ENCODE measurements at regions not wholly inside any gene's neighbourhood (a gene's known extent, or its start where the extent isn't known, plus 50 kb on each side); places are given as distances from the start of the nearest gene placed in this dataset.

DNA sequence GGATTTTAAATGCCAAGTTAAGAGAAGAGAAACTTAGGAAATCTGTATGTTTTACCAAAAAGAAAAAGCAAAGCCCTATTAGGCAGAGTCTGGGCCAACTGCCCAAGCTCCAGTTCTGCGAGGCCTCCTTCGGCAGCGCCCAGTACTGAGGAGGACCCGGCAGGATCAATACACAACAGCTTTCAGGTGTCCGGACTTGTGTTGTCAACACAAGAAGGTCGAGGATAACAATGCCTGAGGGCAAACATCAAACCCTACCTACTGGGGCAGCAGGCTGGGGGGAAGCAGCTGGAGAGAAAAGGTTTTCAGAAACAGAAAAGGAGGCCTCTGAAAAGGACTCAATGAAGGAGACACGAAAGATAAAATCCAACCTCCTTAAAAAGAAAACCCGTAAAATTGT, 98.1 kb upstream of the GJB5 start:
- Histone ChIP-seq H3K4me2 (ENCODE audit: low read length) (no peak overlapping the region), H3K4me3 (ENCODE audit: low read depth, low read length, poor library complexity, severe bottlenecking) (no peak overlapping the region), H3K9ac (ENCODE audit: low read length) (no peak overlapping the region), H3K4me1 (ENCODE audit: insufficient read depth, low read length, severe bottlenecking) (no peaks in the 10 kb centered on the region), H3K27me3 (ENCODE audit: insufficient read depth, low read length) (no peaks in the 10 kb centered on the region; the same call in 1 of the 2 replicates), H3K9me3 (ENCODE audit: low read length) (no peaks in the 10 kb centered on the region), H3K27ac (ENCODE audit: low read depth, low read length, poor library complexity, severe bottlenecking) (no peak overlapping the region), H3K9me2 (ENCODE audit: low read depth, low read length) (no peaks in the 10 kb centered on the region), H4K20me1 (ENCODE audit: insufficient read depth, low read length) (no peaks in the 10 kb centered on the region), H3K36me3 (ENCODE audit: insufficient read depth, low read length) (no peaks in the 10 kb centered on the region), H3K79me2 (ENCODE audit: insufficient read depth, low read length) (no peaks in the 10 kb centered on the region), H3F3A (ENCODE audit: insufficient read depth, low read length) (no peaks in the 10 kb centered on the region), H2AFZ (ENCODE audit: low read length) (no peak overlapping the region)
- TF ChIP-seq EZH2 (IDR thresholded peaks at IDR 0.05; ENCODE audit: borderline replicate concordance, low read length) (no peak), CTCF (IDR thresholded peaks at IDR 0.05; ENCODE audit: low read length) (no peak)

- Histone ChIP-seq H3K27ac (ENCODE audit: low read depth, low read length, poor library complexity, severe bottlenecking) (no peak overlapping the region), H3K4me1 (ENCODE audit: insufficient read depth, low read length, severe bottlenecking) (no peaks in the 10 kb centered on the region), H3K9me3 (ENCODE audit: low read length) (no peaks in the 10 kb centered on the region), H3F3A (ENCODE audit: insufficient read depth, low read length) (no peaks in the 10 kb centered on the region), H3K4me3 (ENCODE audit: low read depth, low read length, poor library complexity, severe bottlenecking) (no peak overlapping the region), H3K4me2 (ENCODE audit: low read length) (no peak overlapping the region), H3K9me2 (ENCODE audit: low read depth, low read length) (no peaks in the 10 kb centered on the region), H3K9ac (ENCODE audit: low read length) (no peak overlapping the region), H3K27me3 (ENCODE audit: insufficient read depth, low read length) (no peaks in the 10 kb centered on the region; the same call in 1 of the 2 replicates), H3K79me2 (ENCODE audit: insufficient read depth, low read length) (no peaks in the 10 kb centered on the region), H4K20me1 (ENCODE audit: insufficient read depth, low read length) (no peaks in the 10 kb centered on the region), H2AFZ (ENCODE audit: low read length) (no peak overlapping the region), H3K36me3 (ENCODE audit: insufficient read depth, low read length) (no peaks in the 10 kb centered on the region)
- TF ChIP-seq EZH2 (IDR thresholded peaks at IDR 0.05; ENCODE audit: borderline replicate concordance, low read length) (no peak), CTCF (IDR thresholded peaks at IDR 0.05; ENCODE audit: low read length) (no peak)
Observed at GRCh38 chr1:34657266-34657665, 97.6 kb upstream of the GJB5 start.

DNA sequence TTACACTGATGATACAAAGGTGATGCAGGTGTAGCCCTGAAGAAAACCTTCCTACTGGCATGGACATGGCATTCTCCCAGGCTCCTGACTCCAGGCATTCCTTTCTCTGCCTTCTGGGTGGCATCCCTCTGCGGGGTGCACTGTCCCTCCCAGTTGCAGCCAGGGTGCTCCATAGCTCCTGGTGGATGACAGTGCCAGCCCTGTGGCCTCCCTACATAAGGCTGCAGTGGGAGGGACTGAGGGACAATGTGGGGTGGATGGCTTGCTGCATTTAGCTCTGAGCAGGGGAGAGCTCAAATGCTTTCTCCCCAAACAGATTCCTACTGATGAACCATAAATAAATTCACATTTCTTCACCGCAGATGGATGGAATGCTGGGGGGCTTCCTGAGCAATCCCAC, 97.0 kb upstream of the GJB5 start:
- Histone ChIP-seq H3K36me3 (ENCODE audit: insufficient read depth, low read length) (no peaks in the 10 kb centered on the region), H3K79me2 (ENCODE audit: insufficient read depth, low read length) (no peaks in the 10 kb centered on the region), H3F3A (ENCODE audit: insufficient read depth, low read length) (no peaks in the 10 kb centered on the region), H4K20me1 (ENCODE audit: insufficient read depth, low read length) (no peaks in the 10 kb centered on the region), H3K27me3 (ENCODE audit: insufficient read depth, low read length) (no peaks in the 10 kb centered on the region; the same call in 1 of the 2 replicates), H3K4me2 (ENCODE audit: low read length) (no peak overlapping the region), H3K27ac (ENCODE audit: low read depth, low read length, poor library complexity, severe bottlenecking) (no peak overlapping the region), H3K9me3 (ENCODE audit: low read length) (no peaks in the 10 kb centered on the region), H2AFZ (ENCODE audit: low read length) (no peak overlapping the region), H3K4me3 (ENCODE audit: low read depth, low read length, poor library complexity, severe bottlenecking) (no peak overlapping the region), H3K4me1 (ENCODE audit: insufficient read depth, low read length, severe bottlenecking) (no peaks in the 10 kb centered on the region), H3K9ac (ENCODE audit: low read length) (no peak overlapping the region), H3K9me2 (ENCODE audit: low read depth, low read length) (no peaks in the 10 kb centered on the region)
- TF ChIP-seq CTCF (IDR thresholded peaks at IDR 0.05; ENCODE audit: low read length), result no peak
- no peak for TF ChIP-seq EZH2 (IDR thresholded peaks at IDR 0.05; ENCODE audit: borderline replicate concordance, low read length)
